Activated naive CD4-positive, alpha-beta T cell (primary cell): ENCODE measurements at regions not wholly inside any gene's neighbourhood (a gene's known extent, or its start where the extent isn't known, plus 50 kb on each side); places are given as distances from the start of the nearest gene placed in this dataset.

Source experiments
- DNase-seq, 4 experiments: peaks; one replicate each; lab custom pipeline; 2025; lab: John Stamatoyannopoulos, UW

- no peak for DNase-seq
These were observed 98.2 kb downstream of the TNFSF18 start for GRCh38 chr1:172952516-172952915.

GRCh38 chr1:172954476-172955150, 96.1 kb downstream of the TNFSF18 start:
- no peak for DNase-seq

GRCh38 chr1:172955161-172955815, 95.5 kb downstream of the TNFSF18 start:
- DNase-seq: no peak

- DNase-seq: no peak
These were observed 93.9 kb downstream of the TNFSF18 start for GRCh38 chr1:172956871-172957270.

- DNase-seq: no peak
These were observed 93.2 kb downstream of the TNFSF18 start for GRCh38 chr1:172957491-172957890.

GRCh38 chr1:172959571-172959970, 91.2 kb downstream of the TNFSF18 start:
- DNase-seq: no peak

GRCh38 chr1:172960019-172960418, 90.7 kb downstream of the TNFSF18 start:
- DNase-seq: no peak

- DNase-seq: no peak
These were observed 90.1 kb downstream of the TNFSF18 start for GRCh38 chr1:172960454-172961208.

- DNase-seq: no peak
These were observed 85.9 kb downstream of the TNFSF18 start for GRCh38 chr1:172964864-172965263.

- no peak for DNase-seq
These were observed 83.7 kb downstream of the TNFSF18 start for GRCh38 chr1:172966844-172967540.

- no peak for DNase-seq
These were observed 82.8 kb downstream of the TNFSF18 start for GRCh38 chr1:172967936-172968335.

- no peak for DNase-seq
These were observed 81.1 kb downstream of the TNFSF18 start for GRCh38 chr1:172969611-172970010.

GRCh38 chr1:172970186-172970585, 80.6 kb downstream of the TNFSF18 start:
- DNase-seq: no peak

- DNase-seq: no peak
These were observed 79.5 kb downstream of the TNFSF18 start for GRCh38 chr1:172971241-172971640.

GRCh38 chr1:172972258-172972657, 78.5 kb downstream of the TNFSF18 start:
- DNase-seq: no peak

GRCh38 chr1:172973424-172973823, 77.3 kb downstream of the TNFSF18 start:
- no peak for DNase-seq

GRCh38 chr1:172976222-172977041, 74.3 kb downstream of the TNFSF18 start:
- DNase-seq: no peak

- DNase-seq: no peak
These were observed 73.3 kb downstream of the TNFSF18 start for GRCh38 chr1:172977296-172978017.

GRCh38 chr1:172978595-172978994, 72.1 kb downstream of the TNFSF18 start:
- no peak for DNase-seq

GRCh38 chr1:172979828-172980227, 70.9 kb downstream of the TNFSF18 start:
- no peak for DNase-seq

GRCh38 chr1:172980456-172980855, 70.3 kb downstream of the TNFSF18 start:
- no peak for DNase-seq
